OCI-LY3 (cell line): ENCODE measurements at regions not wholly inside any gene's neighbourhood (a gene's known extent, or its start where the extent isn't known, plus 50 kb on each side); places are given as distances from the start of the nearest gene placed in this dataset.

ENCODE experiments used
- CTCF ChIP-seq: fragments of 200-600, 300-600 bp; sonication (generic); IDR thresholded peaks from 2 replicates; pipeline ENCODE4 v1.5.1; 2014; ENCODE audit warnings: antibody characterized with exemption, low read length, low read depth
- EZH2phosphoT487 ChIP-seq: fragments of 200-600 bp; shearing (Covaris generic); IDR thresholded peaks from 2 replicates; pipeline ENCODE4 v1.6.1; 2018; ENCODE audit warnings: antibody characterized with exemption, mixed run types, low read depth

- TF ChIP-seq EZH2phosphoT487, result no peak
- TF ChIP-seq CTCF, result no peak
Measured at GRCh38 chrX:8851231-8851886, 50.2 kb upstream of the FAM9A start.
